ENCODE measurements at regions not wholly inside any gene's neighbourhood (a gene's known extent, or its start where the extent isn't known, plus 50 kb on each side); places are given as distances from the start of the nearest gene placed in this dataset.

DNA sequence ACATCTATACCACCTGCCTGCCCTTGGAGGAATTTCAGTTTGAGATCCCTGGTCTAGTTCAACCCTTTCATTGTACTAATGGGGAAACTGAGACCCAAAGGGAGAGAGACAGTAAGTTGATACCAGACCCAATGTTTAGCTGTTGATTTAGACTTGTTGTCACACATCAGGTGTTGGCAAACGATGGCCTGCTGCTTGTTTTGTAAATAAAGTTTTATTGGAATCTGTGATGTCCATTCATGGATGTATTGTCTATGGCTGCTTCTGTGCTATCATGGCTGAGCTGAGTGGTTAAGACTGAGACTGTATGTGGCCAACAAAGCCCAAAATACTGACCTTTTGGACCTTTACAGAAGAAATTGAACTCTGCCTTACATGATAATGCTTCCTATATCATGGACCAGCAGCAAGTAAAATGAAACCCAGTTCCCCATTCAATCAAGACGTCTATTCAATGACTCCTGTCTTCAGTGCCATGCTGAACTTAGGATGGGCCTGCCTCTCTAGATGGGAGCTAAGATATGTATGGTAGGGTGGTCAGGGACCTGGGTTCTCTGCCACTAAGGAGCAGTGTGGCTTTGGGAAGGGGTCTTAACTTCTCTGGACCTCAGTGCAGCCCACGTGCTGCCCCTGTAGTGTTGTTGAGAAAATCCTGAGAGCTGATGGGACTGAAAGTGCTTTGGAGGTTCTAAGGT is 111.0 kb downstream of the IRX5 start:
- no peak for DNase-seq (ENCODE audit: low read depth)

- no peak for DNase-seq (ENCODE audit: low read depth)
Measured at GRCh38 chr16:55042556-55043432, 112.1 kb downstream of the IRX5 start.

GRCh38 chr16:55043499-55043898 is 112.8 kb downstream of the IRX5 start:
- no peak for DNase-seq (ENCODE audit: low read depth)

GRCh38 chr16:55044201-55044975 is 113.7 kb downstream of the IRX5 start:
- DNase-seq (ENCODE audit: low read depth) = no peak

- DNase-seq (ENCODE audit: low read depth) = no peak
Measured at GRCh38 chr16:55045329-55045728, 114.7 kb downstream of the IRX5 start.

DNA sequence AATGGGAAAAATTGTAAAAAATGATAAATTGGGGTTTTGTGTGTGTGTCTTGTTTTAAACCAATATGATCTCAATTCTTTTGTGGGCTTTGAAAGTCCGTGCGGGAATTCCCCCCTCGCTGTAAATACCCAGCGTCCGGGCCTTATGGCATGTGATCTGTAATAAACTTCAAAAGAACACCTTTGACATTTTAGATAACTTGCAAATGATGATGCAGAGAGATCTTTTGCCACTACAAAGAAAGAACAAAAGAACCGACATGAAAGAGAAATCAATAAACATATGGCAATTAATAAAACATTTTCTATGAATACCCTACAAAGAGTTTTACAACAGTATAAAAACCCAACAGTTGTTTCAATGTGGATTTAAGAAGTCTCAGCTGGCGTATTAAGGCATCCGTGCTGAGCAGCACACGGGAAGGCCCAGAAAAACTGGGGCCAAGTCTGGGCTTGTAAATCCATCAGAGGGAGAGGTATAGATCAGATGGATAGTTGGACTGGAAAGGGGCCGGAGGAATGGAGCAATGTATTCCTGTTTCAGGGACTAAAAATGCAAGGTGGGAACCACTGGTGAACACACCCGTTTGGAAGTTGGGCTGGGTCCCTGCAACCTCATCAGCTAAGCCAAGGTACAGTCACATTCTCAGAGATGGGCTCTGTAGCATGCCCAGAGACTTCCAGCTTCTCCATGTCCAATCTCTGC is 115.2 kb downstream of the IRX5 start:
- no peak for DNase-seq (ENCODE audit: low read depth)

- no peak for DNase-seq (ENCODE audit: low read depth)
Measured at GRCh38 chr16:55046513-55046912, 115.8 kb downstream of the IRX5 start.

DNA sequence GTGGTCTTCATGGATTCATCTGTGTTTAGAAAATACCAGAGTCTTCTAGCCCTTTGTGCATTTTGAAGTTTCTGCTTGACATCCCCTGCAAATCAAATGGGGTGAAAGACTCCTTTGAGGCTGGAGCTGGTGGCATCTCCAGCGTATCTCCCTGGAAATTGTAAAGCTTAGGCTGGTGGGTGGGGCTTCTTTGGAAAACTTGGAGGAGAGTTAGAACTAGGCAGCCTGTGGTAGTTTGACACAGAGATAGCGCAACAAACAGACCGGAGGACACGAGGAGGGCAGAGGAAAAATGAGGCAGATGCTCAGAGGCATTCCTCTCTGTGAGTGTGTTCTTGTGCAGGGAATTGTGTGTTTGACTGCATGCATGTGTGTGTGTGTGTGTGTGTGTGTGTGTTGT is 116.3 kb downstream of the IRX5 start:
- no peak for DNase-seq (ENCODE audit: low read depth)

DNA sequence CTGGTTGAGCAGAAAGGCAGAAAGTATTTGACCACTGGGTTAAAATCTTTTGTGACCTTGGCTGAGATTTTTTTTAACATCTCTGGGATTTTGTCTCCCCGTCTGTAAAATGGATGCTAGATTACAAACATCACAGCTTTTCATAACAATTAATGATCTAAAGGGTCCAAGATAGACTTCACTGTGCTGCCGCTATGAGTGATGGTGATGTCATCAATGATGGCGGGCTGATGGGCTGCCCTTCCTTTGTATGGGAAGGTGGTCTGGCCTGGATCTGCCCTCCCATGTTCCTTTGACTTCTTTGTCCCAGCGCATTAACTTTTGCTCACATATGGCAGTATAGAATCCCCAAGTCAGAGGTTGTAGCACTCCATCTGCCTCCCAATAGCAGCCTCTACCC is 116.7 kb downstream of the IRX5 start:
- no peak for DNase-seq (ENCODE audit: low read depth)

DNA sequence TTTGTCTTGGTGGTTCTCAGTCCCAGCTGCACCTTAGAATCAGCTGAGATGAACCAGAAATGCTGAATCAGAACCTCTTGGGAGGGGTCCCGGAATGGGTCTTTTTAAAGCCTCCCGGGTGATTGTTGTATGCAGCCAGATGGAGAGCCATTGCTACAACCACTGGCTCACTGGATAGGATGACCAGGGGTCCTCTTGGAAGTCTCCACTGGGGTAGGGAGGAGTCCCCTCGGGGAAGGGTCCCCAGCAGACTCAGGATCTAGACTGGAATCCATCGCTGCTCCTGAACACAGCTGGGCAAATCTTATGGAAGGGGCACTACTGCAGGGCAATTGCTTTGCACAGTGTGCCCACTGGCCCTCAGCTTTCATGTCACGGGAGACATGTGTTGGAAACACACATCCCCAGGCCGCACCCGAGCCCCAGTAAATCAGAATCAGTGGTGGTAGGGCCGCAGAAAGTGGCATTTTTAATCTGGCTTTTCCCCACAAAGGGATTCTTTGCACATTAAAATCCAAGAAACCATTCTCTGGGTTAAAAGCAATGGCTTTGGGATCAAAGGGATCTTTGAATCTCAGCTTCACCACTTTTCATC is 117.3 kb downstream of the IRX5 start:
- DNase-seq (ENCODE audit: low read depth) = no peak

GRCh38 chr16:55048745-55049144 is 118.1 kb downstream of the IRX5 start:
- no peak for DNase-seq (ENCODE audit: low read depth)

DNA sequence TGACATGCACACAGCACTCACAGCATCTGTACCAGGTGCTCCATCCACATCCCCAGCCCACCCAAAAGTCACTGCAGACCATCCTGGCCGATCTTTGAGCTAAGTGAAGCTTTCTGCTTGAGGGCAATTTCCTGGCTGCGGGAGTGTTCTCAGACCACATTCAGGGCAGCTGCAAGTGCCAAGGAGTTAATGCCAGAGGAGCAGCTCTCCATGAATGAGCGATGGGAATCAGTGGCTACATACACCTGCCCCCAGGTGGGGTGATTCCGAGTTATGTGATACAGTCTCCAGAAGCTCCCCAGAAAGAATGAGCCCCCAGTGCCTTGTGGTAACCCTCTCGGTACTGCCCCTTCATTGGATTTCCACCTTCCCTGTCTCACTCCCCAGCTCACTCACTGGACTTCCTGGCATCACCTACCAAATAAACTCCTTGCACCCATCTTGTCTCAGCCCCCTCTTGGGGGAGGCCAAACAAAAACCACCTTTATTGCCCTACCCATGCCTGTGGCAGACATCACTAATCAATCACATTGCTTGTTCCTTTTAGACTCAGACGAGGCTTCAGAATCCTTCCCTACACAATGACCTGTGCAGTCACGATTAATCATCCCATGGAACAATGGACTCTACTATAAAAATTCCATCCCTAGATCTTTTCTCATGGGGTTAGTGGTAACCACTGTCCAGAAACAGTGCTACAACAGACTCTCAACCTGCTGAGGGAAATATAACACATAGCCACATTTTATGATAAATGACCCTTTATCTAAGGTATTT is 121.1 kb downstream of the IRX5 start:
- no peak for DNase-seq (ENCODE audit: low read depth)

DNA sequence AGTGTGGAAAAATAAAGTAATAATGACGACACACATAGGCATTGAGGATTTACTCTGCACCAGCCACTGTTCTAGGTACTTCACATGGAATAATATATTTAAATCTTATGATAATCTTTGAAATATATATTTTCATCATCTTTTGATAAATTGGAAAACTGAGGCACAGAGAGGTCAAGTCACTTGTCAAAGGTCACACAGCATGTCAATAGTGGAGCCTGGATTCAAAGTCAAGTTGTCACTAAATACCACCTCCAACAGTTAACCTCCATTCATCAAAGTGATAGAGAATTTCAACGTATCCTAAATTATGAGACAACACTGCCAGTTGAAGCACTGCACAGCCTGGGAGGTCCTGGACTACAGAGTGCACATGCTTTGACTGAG is 121.7 kb downstream of the IRX5 start:
- no peak for DNase-seq (ENCODE audit: low read depth)

GRCh38 chr16:55052741-55053415 is 122.2 kb downstream of the IRX5 start:
- DNase-seq (ENCODE audit: low read depth) = no peak

DNA sequence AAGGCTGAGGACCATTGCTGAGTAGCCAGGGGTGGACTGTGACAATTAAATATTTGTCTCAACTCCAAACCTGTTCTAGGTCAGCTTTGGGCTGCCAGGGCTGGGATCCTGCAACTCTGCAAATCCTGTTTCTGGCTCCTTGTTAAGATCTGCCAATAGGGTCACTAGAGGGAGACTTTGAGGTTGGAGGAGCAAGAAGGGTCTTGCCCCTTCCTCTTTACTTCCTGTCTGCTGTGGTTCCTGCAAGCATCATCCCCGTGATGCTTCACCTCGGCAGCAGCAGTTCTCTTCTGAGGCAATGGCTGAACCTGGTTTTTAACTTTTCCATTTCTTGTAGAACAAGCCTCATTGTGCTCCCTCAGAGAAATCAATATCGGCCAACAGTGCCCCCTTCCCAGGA is 124.6 kb downstream of the IRX5 start:
- no peak for DNase-seq (ENCODE audit: low read depth)

GRCh38 chr16:55056585-55057401 is 126.1 kb downstream of the IRX5 start:
- peak; percentile 11 for DNase-seq (ENCODE audit: low read depth)

GRCh38 chr16:55057866-55058265 is 127.2 kb downstream of the IRX5 start:
- DNase-seq (ENCODE audit: low read depth) = no peak

GRCh38 chr16:55058576-55058975 is 127.9 kb downstream of the IRX5 start:
- no peak for DNase-seq (ENCODE audit: low read depth)

GRCh38 chr16:55059146-55059545 is 128.5 kb downstream of the IRX5 start:
- no peak for DNase-seq (ENCODE audit: low read depth)

Measured in forelimb muscle (tissue), 1 donor.